Stimulated activated CD8-positive, alpha-beta memory T cell treated with anti-CD3 and anti-CD28 coated beads, Interleukin-12 subunit alpha, Interleukin-12 subunit beta, amount 100 ng/mL, for 4 hours (primary cell): ENCODE measurements at regions not wholly inside any gene's neighbourhood (a gene's known extent, or its start where the extent isn't known, plus 50 kb on each side); places are given as distances from the start of the nearest gene placed in this dataset.

Experiments
- DNase-seq: peaks from one replicate; pipeline ENCODE4 v3.0.0-alpha.2; 2020; ENCODE audit warnings: low read depth

DNA sequence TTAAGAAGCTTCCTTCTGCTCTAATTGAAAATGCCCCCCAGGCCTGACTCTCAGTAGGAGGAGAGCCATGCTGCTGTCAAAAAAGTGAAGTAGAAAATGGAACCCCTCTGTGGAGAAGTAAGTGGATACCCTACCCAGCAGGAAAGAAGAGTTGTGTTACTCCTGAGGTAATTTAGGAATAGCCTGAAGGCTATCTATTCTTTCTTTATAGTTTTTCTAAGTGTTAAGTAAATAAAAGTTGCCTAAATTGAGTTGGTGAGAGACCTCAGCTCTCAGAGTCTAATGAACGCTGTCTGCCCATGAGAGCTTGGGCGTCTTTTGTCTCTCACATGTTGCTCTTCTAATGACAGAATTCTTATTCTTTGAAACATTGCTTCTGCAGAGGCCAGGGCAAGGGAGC is 116.2 kb downstream of the NSUN3 start:
- no peak for DNase-seq

GRCh38 chr3:94183551-94183950 is 120.7 kb downstream of the NSUN3 start:
- no peak for DNase-seq

DNA sequence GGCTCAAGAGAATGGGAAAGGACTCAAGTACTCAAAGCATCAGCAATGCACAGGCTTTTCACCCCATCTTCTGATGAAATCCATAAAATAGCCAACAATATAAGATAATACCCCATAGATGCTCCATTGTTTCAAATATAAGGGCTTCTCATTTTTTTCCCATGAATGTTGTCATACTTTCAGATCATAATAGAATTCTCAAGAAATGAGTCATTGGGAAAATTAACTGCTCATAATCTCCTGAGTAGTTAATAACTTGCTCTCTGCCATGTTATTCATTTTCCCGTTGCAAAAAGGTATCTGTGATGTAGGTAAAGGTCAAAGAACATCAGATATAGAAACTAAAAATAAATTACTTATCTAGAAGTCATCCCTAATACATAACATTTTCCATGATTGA is 121.9 kb downstream of the NSUN3 start:
- DNase-seq = no peak

DNA sequence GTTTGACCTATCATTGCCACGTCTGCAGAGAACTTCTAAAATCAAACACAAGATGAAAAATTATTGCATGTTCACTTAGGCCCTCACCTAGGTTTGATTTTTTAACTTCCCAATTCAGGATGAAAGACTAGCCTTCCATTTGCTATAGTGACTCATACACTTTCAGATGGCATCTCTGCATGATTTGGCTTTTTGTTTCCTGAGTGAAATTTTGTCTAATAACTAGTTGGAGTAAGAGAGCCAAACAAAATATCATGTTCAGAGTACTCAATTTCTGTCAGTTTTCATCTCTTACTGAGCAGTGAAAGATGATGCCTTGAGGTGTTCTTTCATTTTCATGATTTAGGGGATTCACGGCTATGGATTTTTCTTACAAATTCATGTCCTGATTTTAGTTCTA is 122.9 kb downstream of the NSUN3 start:
- no peak for DNase-seq

DNA sequence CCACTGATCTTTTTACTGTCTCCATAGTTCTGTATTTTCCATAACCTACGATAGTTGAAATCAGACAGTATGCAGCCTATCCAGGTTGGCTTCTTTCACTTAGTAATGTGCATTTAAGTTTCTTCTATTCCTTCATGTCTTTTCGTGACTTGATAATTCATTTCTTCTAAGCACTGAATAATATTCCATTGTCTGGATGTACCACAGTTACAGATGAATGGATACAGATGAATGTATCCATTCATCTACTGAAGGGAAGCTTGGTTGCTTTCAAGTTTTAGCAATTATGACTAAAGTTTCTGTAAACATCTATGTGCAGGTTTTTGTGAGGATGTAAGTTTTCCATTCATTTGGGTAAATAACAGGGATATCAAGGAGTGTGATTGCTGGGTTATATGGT is 124.8 kb downstream of the NSUN3 start:
- DNase-seq = no peak

DNA sequence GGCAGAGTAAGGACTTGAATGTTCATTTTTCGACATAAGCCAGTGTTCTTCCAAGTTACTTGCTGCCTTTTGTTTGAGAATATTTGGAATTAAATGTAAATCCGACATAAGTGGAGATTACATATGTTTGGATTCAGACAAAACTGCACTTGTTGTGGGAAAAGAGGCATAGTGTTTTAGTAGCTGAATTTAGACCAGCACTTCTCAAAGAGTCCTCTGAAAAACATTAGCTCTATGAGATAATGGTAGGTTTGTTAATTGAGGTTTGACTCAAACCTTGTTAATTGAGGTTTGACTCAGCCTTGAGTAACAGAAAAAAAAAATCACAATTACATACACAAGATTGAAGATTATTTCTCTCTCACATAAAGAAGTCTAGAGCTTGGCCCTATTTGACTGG is 132.5 kb downstream of the NSUN3 start:
- DNase-seq = no peak

- DNase-seq = no peak
Observed at GRCh38 chr3:94206291-94206690, 143.4 kb downstream of the NSUN3 start.

GRCh38 chr3:94210256-94210655 is 147.4 kb downstream of the NSUN3 start:
- no peak for DNase-seq

GRCh38 chr3:94217406-94217805 is 154.5 kb downstream of the NSUN3 start:
- DNase-seq = no peak

GRCh38 chr3:94220426-94220825 is 157.6 kb downstream of the NSUN3 start:
- DNase-seq = no peak

DNA sequence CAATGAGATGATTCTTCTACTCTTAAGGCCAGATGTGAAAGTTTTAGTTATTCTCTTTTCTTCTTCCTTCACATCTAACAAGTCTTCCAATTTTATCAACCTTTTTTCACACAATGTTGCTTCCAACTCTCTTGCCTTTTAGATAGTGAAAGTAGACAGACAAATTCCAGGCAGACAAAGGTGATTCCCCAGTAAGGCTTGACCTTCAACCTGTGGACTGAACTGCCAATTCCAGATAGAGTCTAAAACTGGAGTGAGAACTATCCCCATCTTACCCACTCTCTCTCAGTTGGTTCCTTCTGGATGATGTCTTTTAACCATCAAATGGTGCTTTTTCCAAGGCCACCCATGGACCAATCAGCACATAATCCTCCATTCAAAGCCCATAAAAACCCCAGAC is 159.0 kb downstream of the NSUN3 start:
- no peak for DNase-seq

DNA sequence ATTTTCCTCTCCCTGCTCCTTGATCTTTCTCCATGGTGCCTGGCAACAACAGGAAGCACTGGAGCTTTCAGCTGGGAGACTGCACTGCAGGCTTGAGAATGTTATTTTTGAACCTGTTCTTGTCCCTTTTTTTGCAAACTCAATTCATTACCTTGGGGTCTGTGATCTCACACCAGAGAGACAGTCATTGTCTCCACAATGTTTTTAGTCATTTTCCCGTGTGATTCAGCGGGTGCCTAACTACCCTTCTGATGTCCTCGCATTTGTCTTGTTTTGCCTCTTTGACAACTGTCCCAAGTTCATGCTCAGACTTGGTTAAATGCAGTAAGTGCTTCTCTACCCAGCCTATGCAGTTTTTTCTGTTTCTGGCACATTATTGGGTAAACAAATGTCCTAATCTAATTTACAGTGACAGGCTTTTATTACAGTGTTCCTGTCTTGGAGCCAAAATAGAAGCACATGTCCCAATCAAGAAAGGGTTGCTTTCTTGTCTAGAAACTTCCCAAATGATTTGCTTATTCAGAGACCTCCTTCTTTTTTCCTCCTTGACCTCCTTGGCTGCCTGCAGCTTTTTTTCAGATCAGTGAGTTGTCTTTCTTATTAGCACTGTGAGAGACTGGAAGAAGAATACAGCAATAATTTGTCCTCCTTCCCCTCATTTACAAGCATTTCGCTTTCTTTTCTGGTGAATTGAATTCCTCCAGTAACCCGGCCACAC is 162.4 kb downstream of the NSUN3 start:
- DNase-seq = no peak

DNA sequence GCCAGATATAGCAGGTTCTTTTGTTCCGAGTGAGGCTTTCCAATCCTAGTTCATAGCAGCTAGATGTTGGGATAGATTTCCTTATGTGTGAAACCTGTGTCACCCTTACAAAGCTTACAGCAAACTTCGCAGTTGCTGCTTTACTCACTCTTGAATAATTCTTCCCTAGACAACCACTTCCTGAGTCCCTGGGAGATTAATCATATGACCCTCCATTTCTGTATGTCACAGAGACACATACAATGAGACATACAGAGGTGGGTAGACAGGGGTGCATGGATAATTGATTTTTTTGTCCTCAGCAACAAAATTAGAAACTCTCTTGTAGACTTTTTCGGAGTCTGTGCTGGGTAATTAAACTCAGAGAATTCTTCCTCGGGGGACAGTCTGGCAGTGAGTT is 163.2 kb downstream of the NSUN3 start:
- DNase-seq = no peak

GRCh38 chr3:94232921-94233320 is 170.1 kb downstream of the NSUN3 start:
- no peak for DNase-seq

- no peak for DNase-seq
Observed at GRCh38 chr3:94234177-94234788, 171.4 kb downstream of the NSUN3 start.

GRCh38 chr3:94241986-94242385 is 179.1 kb downstream of the NSUN3 start:
- DNase-seq = no peak

GRCh38 chr3:94246171-94246570 is 183.3 kb downstream of the NSUN3 start:
- no peak for DNase-seq

- no peak for DNase-seq
Observed at GRCh38 chr3:94248042-94248441, 185.2 kb downstream of the NSUN3 start.

GRCh38 chr3:94249491-94250079 is 186.7 kb downstream of the NSUN3 start:
- peak; percentile 1 for DNase-seq

DNA sequence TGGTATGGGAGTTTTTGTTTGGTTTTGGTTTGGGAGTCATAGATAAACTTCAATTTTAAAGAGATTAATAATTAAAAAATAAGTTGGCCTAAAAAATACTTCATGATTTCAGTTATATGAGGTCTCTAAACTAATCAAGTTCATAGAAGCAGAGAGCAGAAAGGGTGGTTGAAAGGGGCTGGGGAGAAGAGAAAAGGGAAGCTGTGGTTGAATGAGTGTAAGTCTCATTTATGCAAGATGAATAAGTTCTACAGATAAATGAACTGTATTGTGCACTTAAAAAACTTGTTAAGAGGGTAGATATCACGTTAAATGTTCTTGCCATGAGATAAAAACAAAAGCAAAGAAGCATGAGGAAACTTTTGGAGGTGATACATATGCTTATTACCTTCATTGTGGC is 188.7 kb downstream of the NSUN3 start:
- DNase-seq = no peak

- no peak for DNase-seq
Observed at GRCh38 chr3:94252316-94252715, 189.5 kb downstream of the NSUN3 start.

DNA sequence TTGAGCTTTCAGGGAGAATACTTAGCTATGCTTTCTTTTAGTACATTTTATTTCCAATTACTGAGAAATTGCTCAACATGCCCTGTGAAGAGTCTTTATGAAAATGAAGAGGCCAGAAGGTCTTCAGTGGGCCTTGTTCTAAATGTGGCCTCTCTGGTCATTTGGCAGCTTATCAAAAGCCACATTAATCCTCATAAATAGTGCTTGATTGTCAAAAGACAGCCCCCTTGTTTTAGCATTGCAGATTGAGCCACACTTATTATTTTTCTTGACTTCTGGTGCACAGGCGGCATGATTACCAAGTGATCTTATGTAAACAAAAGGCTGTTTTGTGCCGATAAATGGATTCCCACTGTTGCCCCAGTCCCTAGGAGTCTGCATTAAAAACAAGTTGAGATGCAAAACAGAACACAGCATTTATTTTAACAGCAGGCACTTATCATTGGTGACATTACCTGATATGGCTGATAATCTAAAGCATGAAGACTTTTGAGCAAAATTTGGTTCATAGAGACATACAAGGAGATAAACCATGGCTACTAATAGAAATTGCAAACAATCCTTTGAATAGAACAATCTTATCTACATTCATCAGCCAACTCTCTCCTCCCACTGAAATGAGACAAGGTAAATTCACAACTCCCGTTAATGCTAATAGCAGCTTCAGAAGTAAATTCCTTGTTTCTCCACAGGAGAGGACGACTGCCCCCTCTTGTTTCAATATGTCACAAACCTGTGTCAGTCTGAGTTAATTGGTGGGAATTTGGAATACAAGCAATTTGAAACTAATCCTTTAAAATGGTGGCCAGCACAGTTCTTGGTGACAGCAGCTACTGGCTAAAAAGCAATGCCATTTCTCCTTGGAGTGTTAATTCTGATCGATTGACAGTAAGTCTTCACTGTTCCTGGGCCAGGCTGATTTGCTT is 194.3 kb downstream of the NSUN3 start:
- DNase-seq = no peak

GRCh38 chr3:94258851-94259250 is 196.0 kb downstream of the NSUN3 start:
- no peak for DNase-seq
